ENCODE measurements at regions not wholly inside any gene's neighbourhood (a gene's known extent, or its start where the extent isn't known, plus 50 kb on each side); places are given as distances from the start of the nearest gene placed in this dataset.

DNA sequence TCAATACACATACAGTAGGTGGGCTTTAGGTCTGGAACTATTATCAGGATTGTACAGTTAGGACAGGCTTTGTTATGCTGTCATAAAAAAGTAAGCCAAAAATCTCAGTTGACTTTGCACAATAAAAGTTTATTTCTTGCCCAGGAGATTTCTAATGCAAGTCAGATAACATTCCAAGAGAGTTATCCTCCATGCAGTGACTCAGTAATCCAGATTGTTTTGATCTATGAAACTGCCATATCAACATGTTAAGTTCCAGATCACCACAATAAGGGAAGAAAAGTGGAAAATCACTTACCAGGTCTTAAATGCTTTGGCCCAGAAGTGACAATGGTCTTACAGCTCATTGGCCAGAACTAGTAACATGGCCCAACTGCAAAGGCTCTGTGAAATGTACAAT is 636.2 kb upstream of the KLF12 start (continued):
- TF ChIP-seq, protein P1, sequence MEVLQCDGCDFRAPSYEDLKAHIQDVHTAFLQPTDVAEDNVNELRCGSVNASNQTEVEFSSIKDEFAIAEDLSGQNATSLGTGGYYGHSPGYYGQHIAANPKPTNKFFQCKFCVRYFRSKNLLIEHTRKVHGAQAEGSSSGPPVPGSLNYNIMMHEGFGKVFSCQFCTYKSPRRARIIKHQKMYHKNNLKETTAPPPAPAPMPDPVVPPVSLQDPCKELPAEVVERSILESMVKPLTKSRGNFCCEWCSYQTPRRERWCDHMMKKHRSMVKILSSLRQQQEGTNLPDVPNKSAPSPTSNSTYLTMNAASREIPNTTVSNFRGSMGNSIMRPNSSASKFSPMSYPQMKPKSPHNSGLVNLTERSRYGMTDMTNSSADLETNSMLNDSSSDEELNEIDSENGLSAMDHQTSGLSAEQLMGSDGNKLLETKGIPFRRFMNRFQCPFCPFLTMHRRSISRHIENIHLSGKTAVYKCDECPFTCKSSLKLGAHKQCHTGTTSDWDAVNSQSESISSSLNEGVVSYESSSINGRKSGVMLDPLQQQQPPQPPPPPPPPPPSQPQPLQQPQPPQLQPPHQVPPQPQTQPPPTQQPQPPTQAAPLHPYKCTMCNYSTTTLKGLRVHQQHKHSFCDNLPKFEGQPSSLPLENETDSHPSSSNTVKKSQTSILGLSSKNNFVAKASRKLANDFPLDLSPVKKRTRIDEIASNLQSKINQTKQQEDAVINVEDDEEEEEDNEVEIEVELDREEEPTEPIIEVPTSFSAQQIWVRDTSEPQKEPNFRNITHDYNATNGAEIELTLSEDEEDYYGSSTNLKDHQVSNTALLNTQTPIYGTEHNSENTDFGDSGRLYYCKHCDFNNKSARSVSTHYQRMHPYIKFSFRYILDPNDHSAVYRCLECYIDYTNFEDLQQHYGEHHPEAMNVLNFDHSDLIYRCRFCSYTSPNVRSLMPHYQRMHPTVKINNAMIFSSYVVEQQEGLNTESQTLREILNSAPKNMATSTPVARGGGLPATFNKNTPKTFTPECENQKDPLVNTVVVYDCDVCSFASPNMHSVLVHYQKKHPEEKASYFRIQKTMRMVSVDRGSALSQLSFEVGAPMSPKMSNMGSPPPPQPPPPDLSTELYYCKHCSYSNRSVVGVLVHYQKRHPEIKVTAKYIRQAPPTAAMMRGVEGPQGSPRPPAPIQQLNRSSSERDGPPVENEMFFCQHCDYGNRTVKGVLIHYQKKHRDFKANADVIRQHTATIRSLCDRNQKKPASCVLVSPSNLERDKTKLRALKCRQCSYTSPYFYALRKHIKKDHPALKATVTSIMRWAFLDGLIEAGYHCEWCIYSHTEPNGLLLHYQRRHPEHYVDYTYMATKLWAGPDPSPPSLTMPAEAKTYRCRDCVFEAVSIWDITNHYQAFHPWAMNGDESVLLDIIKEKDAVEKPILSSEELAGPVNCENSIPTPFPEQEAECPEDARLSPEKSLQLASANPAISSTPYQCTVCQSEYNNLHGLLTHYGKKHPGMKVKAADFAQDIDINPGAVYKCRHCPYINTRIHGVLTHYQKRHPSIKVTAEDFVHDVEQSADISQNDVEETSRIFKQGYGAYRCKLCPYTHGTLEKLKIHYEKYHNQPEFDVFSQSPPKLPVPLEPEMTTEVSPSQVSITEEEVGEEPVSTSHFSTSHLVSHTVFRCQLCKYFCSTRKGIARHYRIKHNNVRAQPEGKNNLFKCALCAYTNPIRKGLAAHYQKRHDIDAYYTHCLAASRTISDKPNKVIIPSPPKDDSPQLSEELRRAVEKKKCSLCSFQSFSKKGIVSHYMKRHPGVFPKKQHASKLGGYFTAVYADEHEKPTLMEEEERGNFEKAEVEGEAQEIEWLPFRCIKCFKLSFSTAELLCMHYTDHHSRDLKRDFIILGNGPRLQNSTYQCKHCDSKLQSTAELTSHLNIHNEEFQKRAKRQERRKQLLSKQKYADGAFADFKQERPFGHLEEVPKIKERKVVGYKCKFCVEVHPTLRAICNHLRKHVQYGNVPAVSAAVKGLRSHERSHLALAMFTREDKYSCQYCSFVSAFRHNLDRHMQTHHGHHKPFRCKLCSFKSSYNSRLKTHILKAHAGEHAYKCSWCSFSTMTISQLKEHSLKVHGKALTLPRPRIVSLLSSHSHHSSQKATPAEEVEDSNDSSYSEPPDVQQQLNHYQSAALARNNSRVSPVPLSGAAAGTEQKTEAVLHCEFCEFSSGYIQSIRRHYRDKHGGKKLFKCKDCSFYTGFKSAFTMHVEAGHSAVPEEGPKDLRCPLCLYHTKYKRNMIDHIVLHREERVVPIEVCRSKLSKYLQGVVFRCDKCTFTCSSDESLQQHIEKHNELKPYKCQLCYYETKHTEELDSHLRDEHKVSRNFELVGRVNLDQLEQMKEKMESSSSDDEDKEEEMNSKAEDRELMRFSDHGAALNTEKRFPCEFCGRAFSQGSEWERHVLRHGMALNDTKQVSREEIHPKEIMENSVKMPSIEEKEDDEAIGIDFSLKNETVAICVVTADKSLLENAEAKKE (CRISPR knock-in tag; IDR thresholded peaks at IDR 0.05): no peak
- TF ChIP-seq NANOG (IDR thresholded peaks at IDR 0.05; ENCODE audit: borderline replicate concordance) (no peak), POLR2AphosphoS5 (IDR thresholded peaks at IDR 0.05; ENCODE audit: low read depth) (no peak), CREB1 (CRISPR knock-in tag; IDR thresholded peaks at IDR 0.05; ENCODE audit: low read depth) (no peak), STAT1 (IDR thresholded peaks at IDR 0.05; ENCODE audit: unreplicated experiment) (no peak)
- TF ChIP-seq, protein P2, sequence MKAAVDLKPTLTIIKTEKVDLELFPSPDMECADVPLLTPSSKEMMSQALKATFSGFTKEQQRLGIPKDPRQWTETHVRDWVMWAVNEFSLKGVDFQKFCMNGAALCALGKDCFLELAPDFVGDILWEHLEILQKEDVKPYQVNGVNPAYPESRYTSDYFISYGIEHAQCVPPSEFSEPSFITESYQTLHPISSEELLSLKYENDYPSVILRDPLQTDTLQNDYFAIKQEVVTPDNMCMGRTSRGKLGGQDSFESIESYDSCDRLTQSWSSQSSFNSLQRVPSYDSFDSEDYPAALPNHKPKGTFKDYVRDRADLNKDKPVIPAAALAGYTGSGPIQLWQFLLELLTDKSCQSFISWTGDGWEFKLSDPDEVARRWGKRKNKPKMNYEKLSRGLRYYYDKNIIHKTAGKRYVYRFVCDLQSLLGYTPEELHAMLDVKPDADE (IDR thresholded peaks at IDR 0.05): no peak
- TF ChIP-seq, protein P3, sequence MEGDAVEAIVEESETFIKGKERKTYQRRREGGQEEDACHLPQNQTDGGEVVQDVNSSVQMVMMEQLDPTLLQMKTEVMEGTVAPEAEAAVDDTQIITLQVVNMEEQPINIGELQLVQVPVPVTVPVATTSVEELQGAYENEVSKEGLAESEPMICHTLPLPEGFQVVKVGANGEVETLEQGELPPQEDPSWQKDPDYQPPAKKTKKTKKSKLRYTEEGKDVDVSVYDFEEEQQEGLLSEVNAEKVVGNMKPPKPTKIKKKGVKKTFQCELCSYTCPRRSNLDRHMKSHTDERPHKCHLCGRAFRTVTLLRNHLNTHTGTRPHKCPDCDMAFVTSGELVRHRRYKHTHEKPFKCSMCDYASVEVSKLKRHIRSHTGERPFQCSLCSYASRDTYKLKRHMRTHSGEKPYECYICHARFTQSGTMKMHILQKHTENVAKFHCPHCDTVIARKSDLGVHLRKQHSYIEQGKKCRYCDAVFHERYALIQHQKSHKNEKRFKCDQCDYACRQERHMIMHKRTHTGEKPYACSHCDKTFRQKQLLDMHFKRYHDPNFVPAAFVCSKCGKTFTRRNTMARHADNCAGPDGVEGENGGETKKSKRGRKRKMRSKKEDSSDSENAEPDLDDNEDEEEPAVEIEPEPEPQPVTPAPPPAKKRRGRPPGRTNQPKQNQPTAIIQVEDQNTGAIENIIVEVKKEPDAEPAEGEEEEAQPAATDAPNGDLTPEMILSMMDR (conservative IDR thresholded peaks at IDR 0.05; ENCODE audit: low read depth in 2 of 2): no peak

DNA sequence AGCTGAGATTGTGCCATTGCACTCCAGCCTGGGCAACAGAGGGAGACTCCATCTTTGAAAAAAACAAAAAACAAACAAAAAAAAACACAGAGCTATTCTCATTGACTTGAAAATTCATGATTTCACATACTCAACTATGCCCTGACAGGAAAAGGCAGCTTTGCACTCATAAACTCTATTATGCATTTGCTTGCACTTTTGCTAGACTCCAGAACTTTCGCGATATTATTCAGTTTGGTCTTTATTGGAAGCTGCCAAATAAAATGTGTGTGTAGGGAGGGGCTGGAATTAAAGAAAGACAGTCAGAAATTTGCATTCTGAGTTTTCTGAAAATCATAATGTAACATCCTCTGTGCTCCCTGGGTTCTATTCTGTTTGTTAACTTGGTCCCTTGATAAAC is 635.1 kb upstream of the KLF12 start:
- Mint-ChIP-seq H3K36me3 (ENCODE audit: low read depth) (no peaks in the 10 kb centered on the region), H3K9me3 (no peaks in the 10 kb centered on the region), H3K27ac (no peak overlapping the region), H3K27me3 (ENCODE audit: insufficient read depth, low read depth, poor library complexity) (peaks cover 2% of the 10 kb centered on the region), H3K4me1 (peaks cover 7% of the 10 kb centered on the region), H3K4me3 (no peak overlapping the region)
- DNase-seq (ENCODE audit: low spot score) (no peak), ATAC-seq (no peak)
- H3F3A ChIP-seq (replicated peaks; ENCODE audit: low read depth): no peaks in the 10 kb centered on the region
- no peaks in the 10 kb centered on the region for H3K79me2 ChIP-seq (replicated peaks; ENCODE audit: insufficient read depth)
- H3K36me3 ChIP-seq (ENCODE audit: insufficient read depth): no peaks in the 10 kb centered on the region
- H3K9me2 ChIP-seq (ENCODE audit: insufficient read depth): no peaks in the 10 kb centered on the region
- H4K20me1 ChIP-seq (replicated peaks; ENCODE audit: insufficient read depth): no peaks in the 10 kb centered on the region
- no peaks in the 10 kb centered on the region for H3K27me3 ChIP-seq (ENCODE audit: insufficient read depth)
- H3K4me1 ChIP-seq (ENCODE audit: insufficient read depth): peaks cover 9% of the 10 kb centered on the region
- no peak overlapping the region for H3K27ac ChIP-seq (ENCODE audit: low read depth)
- no peak overlapping the region for H3K4me3 ChIP-seq
- no peak overlapping the region for H3K4me2 ChIP-seq
- TF ChIP-seq, protein P2 (IDR thresholded peaks at IDR 0.05): no peak
- no peak overlapping the region for H2AFZ ChIP-seq
